Motor neuron (in vitro differentiated cells): ENCODE measurements at regions not wholly inside any gene's neighbourhood (a gene's known extent, or its start where the extent isn't known, plus 50 kb on each side); places are given as distances from the start of the nearest gene placed in this dataset.

Source experiments
- ATAC-seq, 8 experiments: fragments of 200-7000 bp; cut with Tn5 transposase; replicated peaks in 6 of 8; 2 replicates each; pipeline ENCODE4 v1.8.0; 2021; ENCODE audit warnings: mild to moderate bottlenecking in 8 of 8, moderate library complexity in 8 of 8
- H3K27ac ChIP-seq, 2 donors: fragments of 250-450 bp; sonication (Bioruptor Pico); 2 replicates each; pipeline ENCODE4 v1.9.0; 2021; ENCODE audit warnings: antibody characterized with exemption in 2 of 2, mild to moderate bottlenecking in 2 of 2, moderate library complexity in 1 of 2
- H3K4me1 ChIP-seq, 2 donors: fragments of 250-450 bp; sonication (Bioruptor Pico); replicated peaks in 1 of 2; 2 replicates each; pipeline ENCODE4 v1.6.1; 2021; ENCODE audit warnings: antibody characterized with exemption in 2 of 2, mild to moderate bottlenecking in 2 of 2, moderate library complexity in 1 of 2
- H3K4me3 ChIP-seq, 5 donors: fragments of 250-450 bp; sonication (Bioruptor Pico); 2 replicates each; pipeline ENCODE4 v1.9.0; 2021; ENCODE audit warnings: antibody characterized with exemption in 5 of 5, mild to moderate bottlenecking in 5 of 5, moderate library complexity in 4 of 5
- WGBS, 10 experiments: fragments of 450-650 bp; shearing (Covaris generic); methylation state at CpG; one replicate each; pipeline ENCODE4 v1.0.0; 2022; 5-methylcytosine and 5-hydroxymethylcytosine counted together
- in situ Hi-C, 9 experiments: fragments of 400-800 bp; cut with MboI; loops; one replicate each; pipeline ENCODE4 v1.15.0; 2021; ENCODE audit warnings: low sequenced_read_pairs in 9 of 9, low pct_unique_long_range_greater_than_20kb in 2 of 9; ENCODE audit not compliant: unreplicated experiment in 9 of 9

GRCh38 chr3:99356696-99357095 is 281.7 kb upstream of the COL8A1 start:
- in situ Hi-C loops, result no loop called here
- Histone ChIP-seq H3K4me3 (no peak overlapping the region), H3K27ac (no peak overlapping the region), H3K4me1 (no peaks in the 10 kb centered on the region)
- 0 to 100% (median 65%) methylated on average over 1 to 2 of the region's 2 CpGs for WGBS, 10 experiments
- peak in 1 of 8 experiments; percentile 23 for ATAC-seq

GRCh38 chr3:99355465-99355864 is 282.9 kb upstream of the COL8A1 start:
- Histone ChIP-seq H3K4me1 (no peaks in the 10 kb centered on the region), H3K4me3 (no peak overlapping the region), H3K27ac (no peak overlapping the region)
- in situ Hi-C loops, result no loop called here
- 40 to 88% (median 51%) methylated on average over 1 to 2 of the region's 2 CpGs; no CpG with 5 or more reads in 6 of the 10 experiments for WGBS, 10 experiments
- ATAC-seq, result no peak

- in situ Hi-C loops, result no loop called here
- WGBS, 10 experiments, result 38 to 90% (median 70%) methylated on average over 1 to 3 of the region's 3 CpGs; no CpG with 5 or more reads in 1 of the 10 experiments
These were observed 285.6 kb upstream of the COL8A1 start for GRCh38 chr3:99352811-99353210.

GRCh38 chr3:99351122-99351521 is 287.3 kb upstream of the COL8A1 start:
- in situ Hi-C loops, result no loop called here
- no peak overlapping the region for H3K27ac ChIP-seq
- H3K4me3 ChIP-seq, result no peak overlapping the region
- peak in 3 of 8 experiments; percentile 38 to 53 (median 38) for ATAC-seq
- H3K4me1 ChIP-seq, result no peaks in the 10 kb centered on the region
- 33 to 100% (median 73%) methylated on average over 1 to 3 of the region's 3 CpGs; no CpG with 5 or more reads in 2 of the 10 experiments for WGBS, 10 experiments

More at GRCh38 chr3:99352811-99353210, 285.6 kb upstream of the COL8A1 start:
- Histone ChIP-seq H3K4me1 (no peaks in the 10 kb centered on the region), H3K27ac (no peak overlapping the region), H3K4me3 (no peak overlapping the region)
- no peak for ATAC-seq

GRCh38 chr3:99348451-99348850 is 289.9 kb upstream of the COL8A1 start:
- H3K4me1 ChIP-seq, result no peaks in the 10 kb centered on the region
- in situ Hi-C loops, result no loop called here
- H3K27ac ChIP-seq, result no peak overlapping the region
- H3K4me3 ChIP-seq, result no peak overlapping the region
- no peak for ATAC-seq
- 69 to 100% (median 80%) methylated on average over 1 to 3 of the region's 3 CpGs for WGBS, 10 experiments

- ATAC-seq, result no peak
- 60 to 100% (median 86%) methylated on average over 1 to 2 of the region's 2 CpGs; no CpG with 5 or more reads in 1 of the 10 experiments for WGBS, 10 experiments
- in situ Hi-C loops, result no loop called here
- H3K4me3 ChIP-seq, result no peak overlapping the region
- H3K27ac ChIP-seq, result no peak overlapping the region
- no peaks in the 10 kb centered on the region for H3K4me1 ChIP-seq
These were observed 294.2 kb upstream of the COL8A1 start for GRCh38 chr3:99344216-99344615.

GRCh38 chr3:99342383-99342782 is 296.0 kb upstream of the COL8A1 start:
- ATAC-seq, result no peak
- in situ Hi-C loops, result no loop called here
- 13 to 100% (median 63%) methylated on average over 1 of the region's 1 CpG; no CpG with 5 or more reads in 1 of the 10 experiments for WGBS, 10 experiments
- Histone ChIP-seq H3K27ac (no peak overlapping the region), H3K4me1 (no peaks in the 10 kb centered on the region), H3K4me3 (no peak overlapping the region)

- H3K4me3 ChIP-seq, result no peak overlapping the region
- ATAC-seq, result no peak
- WGBS, 10 experiments, result 61 to 100% (median 92%) methylated on average over 2 to 4 of the region's 4 CpGs
- in situ Hi-C loops, result no loop called here
- no peaks in the 10 kb centered on the region for H3K4me1 ChIP-seq
- no peak overlapping the region for H3K27ac ChIP-seq
These were observed 299.2 kb upstream of the COL8A1 start for GRCh38 chr3:99339222-99339621.

- H3K4me3 ChIP-seq, result no peak overlapping the region
- ATAC-seq, result peak in 2 of 8 experiments; percentile 32 to 79
- 29 to 100% (median 86%) methylated on average over 1 to 3 of the region's 3 CpGs; no CpG with 5 or more reads in 2 of the 10 experiments for WGBS, 10 experiments
- no peaks in the 10 kb centered on the region for H3K4me1 ChIP-seq
- no peak overlapping the region for H3K27ac ChIP-seq
- in situ Hi-C loops, result no loop called here
These were observed 305.7 kb upstream of the COL8A1 start for GRCh38 chr3:99332718-99333117.

GRCh38 chr3:99332276-99332675 is 306.1 kb upstream of the COL8A1 start:
- Histone ChIP-seq H3K4me1 (no peaks in the 10 kb centered on the region), H3K4me3 (no peak overlapping the region), H3K27ac (no peak overlapping the region)
- 18 to 100% (median 72%) methylated on average over 1 to 2 of the region's 2 CpGs for WGBS, 10 experiments
- in situ Hi-C loops, result no loop called here
- no peak for ATAC-seq

GRCh38 chr3:99330924-99331532 is 307.4 kb upstream of the COL8A1 start:
- Histone ChIP-seq H3K27ac (no peak overlapping the region), H3K4me3 (no peak overlapping the region), H3K4me1 (no peaks in the 10 kb centered on the region)
- 100% methylated on average over 1 of the region's 1 CpG; no CpG with 5 or more reads in 6 of the 10 experiments for WGBS, 10 experiments
- no peak for ATAC-seq
- in situ Hi-C loops, result no loop called here

- Histone ChIP-seq H3K4me1 (no peaks in the 10 kb centered on the region), H3K27ac (no peak overlapping the region), H3K4me3 (no peak overlapping the region)
- peak in 3 of 8 experiments; percentile 26 to 93 (median 72) for ATAC-seq
- WGBS, 10 experiments, result 0 to 80% (median 47%) methylated on average over 1 to 2 of the region's 2 CpGs; no CpG with 5 or more reads in 2 of the 10 experiments
- in situ Hi-C loops, result no loop called here
These were observed 308.1 kb upstream of the COL8A1 start for GRCh38 chr3:99330281-99330680.

GRCh38 chr3:99325402-99325801 is 313.0 kb upstream of the COL8A1 start:
- no peaks in the 10 kb centered on the region for H3K4me1 ChIP-seq
- H3K27ac ChIP-seq, result no peak overlapping the region
- in situ Hi-C loops, result no loop called here
- ATAC-seq, result no peak
- 20 to 94% (median 69%) methylated on average over 1 to 4 of the region's 4 CpGs for WGBS, 10 experiments
- no peak overlapping the region for H3K4me3 ChIP-seq

- WGBS, 10 experiments, result 10 to 100% (median 56%) methylated on average over 1 to 3 of the region's 3 CpGs
- H3K4me1 ChIP-seq, result no peaks in the 10 kb centered on the region
- no peak for ATAC-seq
- H3K27ac ChIP-seq, result no peak overlapping the region
- H3K4me3 ChIP-seq, result no peak overlapping the region
- in situ Hi-C loops, result no loop called here
These were observed 313.7 kb upstream of the COL8A1 start for GRCh38 chr3:99324636-99325203.
